K562 (cell line): ENCODE measurements at regions not wholly inside any gene's neighbourhood (a gene's known extent, or its start where the extent isn't known, plus 50 kb on each side); places are given as distances from the start of the nearest gene placed in this dataset.

Experiments used
- CHD7 ChIP-seq: fragments of 200-600 bp; sonication (generic); IDR thresholded peaks from one replicate; pipeline ENCODE4 v1.6.1; 2012; ENCODE audit warnings: mild to moderate bottlenecking, low read depth, low read length, inconsistent platforms
- DDX20 ChIP-seq: fragments of 450-650 bp; IDR thresholded peaks from 2 replicates; pipeline ENCODE4 v1.6.1; 2016; ENCODE audit warnings: missing genetic modification characterization, low read depth, mild to moderate bottlenecking, missing compliant biosample characterization, moderate library complexity
- NFYB ChIP-seq: IDR thresholded peaks from 2 replicates; pipeline ENCODE4 v1.6.1; 2011; ENCODE audit warnings: mild to moderate bottlenecking, moderate library complexity; ENCODE audit not compliant: insufficient read length; ENCODE audit errors: extremely low read depth
- TAL1 ChIP-seq: fragments of 450-650 bp; IDR thresholded peaks from 2 replicates; pipeline ENCODE4 v1.6.1; 2016; ENCODE audit warnings: mild to moderate bottlenecking
- ZNF133 ChIP-seq: fragments of 250-450 bp; sonication (Bioruptor Pico); IDR thresholded peaks from 2 replicates; pipeline ENCODE4 v1.4.0; 2020; ENCODE audit warnings: mild to moderate bottlenecking
- ZNF512 ChIP-seq: IDR thresholded peaks from 2 replicates; pipeline ENCODE4 v1.6.1; 2016; ENCODE audit warnings: missing genetic modification characterization, missing compliant biosample characterization
- TF ChIP-seq, protein P1 (sequence below): sonication (generic); formaldehyde crosslinking; IDR thresholded peaks from 2 replicates; pipeline ENCODE4 v1.8.0; 2023; ENCODE audit warnings: mild to moderate bottlenecking, missing genetic modification reagents
- TF ChIP-seq, protein P2 (sequence below), 2 experiments: fragments of 450-650 bp; IDR thresholded peaks; 2 replicates each; pipeline ENCODE4 v1.6.1; 2016

DNA sequence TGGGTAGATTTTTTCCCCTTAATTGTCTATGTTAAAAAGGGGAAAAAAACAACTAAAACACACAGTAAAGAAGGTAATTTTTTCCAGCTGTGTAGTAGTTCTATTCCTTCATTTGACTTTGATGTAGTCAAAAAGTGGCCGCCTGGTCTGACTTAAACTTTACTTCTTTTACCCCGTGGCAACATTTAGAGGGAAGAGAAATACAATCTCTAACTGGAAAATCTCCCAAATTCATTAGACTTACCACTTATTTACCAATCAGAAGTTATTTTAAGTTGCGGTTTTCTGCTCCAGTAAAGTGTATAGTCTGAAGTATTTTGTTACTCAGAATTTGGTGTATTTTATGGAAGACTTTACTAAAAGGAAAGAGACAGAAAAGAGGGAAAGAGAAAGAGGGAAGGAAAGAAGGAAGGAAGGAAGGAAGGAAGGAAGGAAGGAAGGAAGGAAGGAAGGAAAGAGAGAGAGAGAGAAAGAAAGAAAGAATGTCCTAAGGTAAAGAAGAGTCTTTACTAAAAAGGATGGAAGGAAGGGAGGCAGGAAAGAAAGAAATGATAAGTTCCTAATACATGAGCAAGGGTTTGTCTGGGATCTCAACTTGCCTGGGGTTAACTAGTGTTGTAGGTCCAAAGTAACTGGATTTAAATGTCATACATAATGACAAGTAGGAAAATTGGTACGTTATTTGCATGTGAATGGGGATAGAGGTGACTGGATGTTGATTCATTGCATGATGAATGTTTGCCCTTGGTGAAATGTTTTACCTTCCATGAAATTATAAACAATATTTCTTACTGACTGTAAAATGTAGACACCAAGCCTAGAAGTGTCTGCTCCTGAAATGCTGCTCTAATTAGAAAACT is 135.1 kb downstream of the SAMD5 start (continued):
- no peak for TF ChIP-seq CHD7
- no peak for TF ChIP-seq ZNF133 (CRISPR knock-in tag)
- no peak for TF ChIP-seq DDX20 (tag)
- TF ChIP-seq ZNF512 (tag) = peak; percentile 23; the same call in 1 of the 2 replicates
- TF ChIP-seq NFYB = no peak
- TF ChIP-seq, protein P1, sequence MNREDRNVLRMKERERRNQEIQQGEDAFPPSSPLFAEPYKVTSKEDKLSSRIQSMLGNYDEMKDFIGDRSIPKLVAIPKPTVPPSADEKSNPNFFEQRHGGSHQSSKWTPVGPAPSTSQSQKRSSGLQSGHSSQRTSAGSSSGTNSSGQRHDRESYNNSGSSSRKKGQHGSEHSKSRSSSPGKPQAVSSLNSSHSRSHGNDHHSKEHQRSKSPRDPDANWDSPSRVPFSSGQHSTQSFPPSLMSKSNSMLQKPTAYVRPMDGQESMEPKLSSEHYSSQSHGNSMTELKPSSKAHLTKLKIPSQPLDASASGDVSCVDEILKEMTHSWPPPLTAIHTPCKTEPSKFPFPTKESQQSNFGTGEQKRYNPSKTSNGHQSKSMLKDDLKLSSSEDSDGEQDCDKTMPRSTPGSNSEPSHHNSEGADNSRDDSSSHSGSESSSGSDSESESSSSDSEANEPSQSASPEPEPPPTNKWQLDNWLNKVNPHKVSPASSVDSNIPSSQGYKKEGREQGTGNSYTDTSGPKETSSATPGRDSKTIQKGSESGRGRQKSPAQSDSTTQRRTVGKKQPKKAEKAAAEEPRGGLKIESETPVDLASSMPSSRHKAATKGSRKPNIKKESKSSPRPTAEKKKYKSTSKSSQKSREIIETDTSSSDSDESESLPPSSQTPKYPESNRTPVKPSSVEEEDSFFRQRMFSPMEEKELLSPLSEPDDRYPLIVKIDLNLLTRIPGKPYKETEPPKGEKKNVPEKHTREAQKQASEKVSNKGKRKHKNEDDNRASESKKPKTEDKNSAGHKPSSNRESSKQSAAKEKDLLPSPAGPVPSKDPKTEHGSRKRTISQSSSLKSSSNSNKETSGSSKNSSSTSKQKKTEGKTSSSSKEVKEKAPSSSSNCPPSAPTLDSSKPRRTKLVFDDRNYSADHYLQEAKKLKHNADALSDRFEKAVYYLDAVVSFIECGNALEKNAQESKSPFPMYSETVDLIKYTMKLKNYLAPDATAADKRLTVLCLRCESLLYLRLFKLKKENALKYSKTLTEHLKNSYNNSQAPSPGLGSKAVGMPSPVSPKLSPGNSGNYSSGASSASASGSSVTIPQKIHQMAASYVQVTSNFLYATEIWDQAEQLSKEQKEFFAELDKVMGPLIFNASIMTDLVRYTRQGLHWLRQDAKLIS (CRISPR knock-in tag) = no peak
- TF ChIP-seq TAL1 = no peak
- TF ChIP-seq, protein P2, sequence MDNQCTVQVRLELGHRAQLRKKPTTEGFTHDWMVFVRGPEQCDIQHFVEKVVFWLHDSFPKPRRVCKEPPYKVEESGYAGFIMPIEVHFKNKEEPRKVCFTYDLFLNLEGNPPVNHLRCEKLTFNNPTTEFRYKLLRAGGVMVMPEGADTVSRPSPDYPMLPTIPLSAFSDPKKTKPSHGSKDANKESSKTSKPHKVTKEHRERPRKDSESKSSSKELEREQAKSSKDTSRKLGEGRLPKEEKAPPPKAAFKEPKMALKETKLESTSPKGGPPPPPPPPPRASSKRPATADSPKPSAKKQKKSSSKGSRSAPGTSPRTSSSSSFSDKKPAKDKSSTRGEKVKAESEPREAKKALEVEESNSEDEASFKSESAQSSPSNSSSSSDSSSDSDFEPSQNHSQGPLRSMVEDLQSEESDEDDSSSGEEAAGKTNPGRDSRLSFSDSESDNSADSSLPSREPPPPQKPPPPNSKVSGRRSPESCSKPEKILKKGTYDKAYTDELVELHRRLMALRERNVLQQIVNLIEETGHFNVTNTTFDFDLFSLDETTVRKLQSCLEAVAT (IDR thresholded peaks at IDR 0.05) = 0 out of 4 replicates have a peak, but pooled peaks of 1 of the 2 experiments have one; percentile 32
